SK-N-SH treated with all-trans-retinoic acid at 6 μM for 48 hours (cell line): ENCODE measurements at regions not wholly inside any gene's neighbourhood (a gene's known extent, or its start where the extent isn't known, plus 50 kb on each side); places are given as distances from the start of the nearest gene placed in this dataset.

ENCODE experiments used
- ATAC-seq: fragments of 200-7000 bp; cut with Tn5 transposase; 3 replicates; pipeline ENCODE4 v1.9.1; 2020; ENCODE audit warnings: mild to moderate bottlenecking, moderate library complexity
- ARNTL ChIP-seq: fragments of 450-650 bp; formaldehyde crosslinking; IDR thresholded peaks from 2 replicates; pipeline ENCODE4 v1.5.0; 2020; ENCODE audit warnings: low read depth, mild to moderate bottlenecking, moderate library complexity, borderline replicate concordance
- BACH2 ChIP-seq: fragments of 250-450 bp; sonication (Bioruptor Pico); IDR thresholded peaks from 2 replicates; pipeline ENCODE4 v1.9.0; 2021; ENCODE audit warnings: mild to moderate bottlenecking, borderline replicate concordance
- CSDC2 ChIP-seq: fragments of 250-450 bp; sonication (Bioruptor Pico); IDR thresholded peaks from 2 replicates; pipeline ENCODE4 v1.5.0; 2020; ENCODE audit warnings: mild to moderate bottlenecking, moderate library complexity
- CSRNP3 ChIP-seq: fragments of 250-450 bp; sonication (Bioruptor Pico); IDR thresholded peaks from 2 replicates; pipeline ENCODE4 v1.5.1; 2021; ENCODE audit warnings: mild to moderate bottlenecking, moderate library complexity
- ESRRG ChIP-seq: fragments of 250-450 bp; sonication (Bioruptor Pico); IDR thresholded peaks from 2 replicates; pipeline ENCODE4 v1.6.1; 2021; ENCODE audit warnings: mild to moderate bottlenecking
- GLIS3 ChIP-seq: fragments of 250-450 bp; sonication (Bioruptor Pico); IDR thresholded peaks from 2 replicates; pipeline ENCODE4 v1.5.0; 2020; ENCODE audit warnings: mild to moderate bottlenecking, moderate library complexity
- ISL1 ChIP-seq: fragments of 250-450 bp; sonication (Bioruptor Pico); IDR thresholded peaks from 2 replicates; pipeline ENCODE4 v2.1.2; 2022; ENCODE audit warnings: mild to moderate bottlenecking, moderate library complexity
- OSR1 ChIP-seq: fragments of 250-450 bp; sonication (Bioruptor Pico); IDR thresholded peaks from 2 replicates; pipeline ENCODE4 v1.8.0; 2022; ENCODE audit warnings: moderate library complexity, mild to moderate bottlenecking, inconsistent platforms
- POU6F1 ChIP-seq: fragments of 250-450 bp; sonication (Bioruptor Pico); IDR thresholded peaks from 2 replicates; pipeline ENCODE4 v1.8.0; 2021; ENCODE audit warnings: low read depth, mild to moderate bottlenecking, moderate library complexity, borderline replicate concordance
- PPARA ChIP-seq: fragments of 250-450 bp; sonication (Bioruptor Pico); IDR thresholded peaks from 2 replicates; pipeline ENCODE4 v1.5.0; 2020; ENCODE audit warnings: mild to moderate bottlenecking, borderline replicate concordance
- RARB ChIP-seq: fragments of 250-450 bp; sonication (Bioruptor Pico); IDR thresholded peaks from 2 replicates; pipeline ENCODE4 v1.8.0; 2021; ENCODE audit warnings: mild to moderate bottlenecking, moderate library complexity
- SNAI2 ChIP-seq: fragments of 250-450 bp; sonication (Bioruptor Pico); IDR thresholded peaks from 2 replicates; pipeline ENCODE4 v1.5.0; 2020; ENCODE audit warnings: mild to moderate bottlenecking, moderate library complexity
- TCF4 ChIP-seq: fragments of 250-450 bp; sonication (Bioruptor Pico); IDR thresholded peaks from 2 replicates; pipeline ENCODE4 v1.8.0; 2021; ENCODE audit warnings: mild to moderate bottlenecking, moderate library complexity, borderline replicate concordance
- TOX ChIP-seq: fragments of 250-450 bp; sonication (Bioruptor Pico); IDR thresholded peaks from 2 replicates; pipeline ENCODE4 v1.8.0; 2021; ENCODE audit warnings: mild to moderate bottlenecking, moderate library complexity, borderline replicate concordance
- TSHZ2 ChIP-seq: fragments of 250-450 bp; sonication (Bioruptor Pico); IDR thresholded peaks from 2 replicates; pipeline ENCODE4 v1.5.0; 2020; ENCODE audit warnings: mild to moderate bottlenecking, moderate library complexity
- ZC3H10 ChIP-seq: fragments of 250-450 bp; sonication (Bioruptor Pico); IDR thresholded peaks from 2 replicates; pipeline ENCODE4 v1.5.1; 2021; ENCODE audit warnings: mild to moderate bottlenecking, moderate library complexity
- ZFP3 ChIP-seq: fragments of 250-450 bp; sonication (Bioruptor Pico); IDR thresholded peaks from 2 replicates; pipeline ENCODE4 v1.5.0; 2020; ENCODE audit warnings: mild to moderate bottlenecking, moderate library complexity
- ZFP30 ChIP-seq: fragments of 450-650 bp; formaldehyde crosslinking; IDR thresholded peaks from 2 replicates; pipeline ENCODE4 v1.5.0; 2022; ENCODE audit warnings: mild to moderate bottlenecking, moderate library complexity
- ZNF565 ChIP-seq: fragments of 450-650 bp; formaldehyde crosslinking; conservative IDR thresholded peaks from 2 replicates; pipeline ENCODE4 v1.5.0; 2020; ENCODE audit warnings: low read depth, mild to moderate bottlenecking, moderate library complexity
- ZNF70 ChIP-seq: fragments of 450-650 bp; formaldehyde crosslinking; IDR thresholded peaks from 2 replicates; pipeline ENCODE4 v1.5.0; 2020; ENCODE audit warnings: mild to moderate bottlenecking, moderate library complexity
- ZNF8 ChIP-seq: fragments of 450-650 bp; formaldehyde crosslinking; IDR thresholded peaks from 2 replicates; pipeline ENCODE4 v1.5.0; 2020; ENCODE audit warnings: mild to moderate bottlenecking, moderate library complexity
- TF ChIP-seq, protein P1 (sequence below): fragments of 250-450 bp; sonication (Bioruptor Pico); IDR thresholded peaks from 2 replicates; pipeline ENCODE4 v1.8.0; 2020; ENCODE audit warnings: mild to moderate bottlenecking, moderate library complexity, borderline replicate concordance

GRCh38 chr15:31537770-31538592 lies 211.3 kb downstream of the KLF13 start:
- TF ChIP-seq ARNTL (CRISPR knock-in tag): no peak
- TF ChIP-seq ISL1 (CRISPR knock-in tag): no peak
- TF ChIP-seq ZFP30: no peak
- no peak for TF ChIP-seq ZC3H10 (CRISPR knock-in tag)
- TF ChIP-seq ESRRG (CRISPR knock-in tag): no peak
- no peak for TF ChIP-seq SNAI2
- no peak for TF ChIP-seq CSRNP3 (CRISPR knock-in tag)
- TF ChIP-seq GLIS3 (CRISPR knock-in tag): no peak
- TF ChIP-seq ZFP3 (CRISPR knock-in tag): no peak
- TF ChIP-seq TOX (CRISPR knock-in tag): no peak
- TF ChIP-seq TSHZ2 (CRISPR knock-in tag): no peak
- no peak for TF ChIP-seq RARB
- TF ChIP-seq ZNF70: no peak
- TF ChIP-seq ZNF565 (CRISPR knock-in tag): no peak
- no peak for TF ChIP-seq OSR1 (CRISPR knock-in tag)
- no peak for TF ChIP-seq POU6F1 (CRISPR knock-in tag)
- no peak for ATAC-seq

DNA sequence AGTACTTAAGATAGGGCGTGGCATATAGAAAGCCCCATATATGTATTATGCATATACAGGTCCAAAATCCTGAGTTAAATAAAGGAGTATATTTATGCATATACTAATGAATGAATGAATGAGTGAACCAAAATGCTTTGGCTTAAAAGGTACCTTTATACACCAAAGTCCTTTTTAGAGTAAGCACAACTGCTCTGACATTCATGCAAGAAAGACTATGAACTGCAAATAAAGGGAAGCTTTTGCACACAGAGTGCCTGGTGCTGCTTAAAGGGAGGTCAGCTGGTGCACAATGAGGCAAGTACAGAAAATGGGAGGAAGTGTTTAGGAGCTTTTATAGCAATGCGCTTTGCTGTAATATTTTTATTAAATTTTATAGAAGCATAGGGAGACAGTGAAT lies 214.0 kb downstream of the KLF13 start:
- no peak for TF ChIP-seq SNAI2
- no peak for TF ChIP-seq ESRRG (CRISPR knock-in tag)
- TF ChIP-seq ZNF565 (CRISPR knock-in tag): no peak
- no peak for TF ChIP-seq RARB
- TF ChIP-seq ZNF70: no peak
- no peak for TF ChIP-seq CSDC2 (CRISPR knock-in tag)
- TF ChIP-seq ZC3H10 (CRISPR knock-in tag): no peak
- TF ChIP-seq TCF4: no peak
- TF ChIP-seq BACH2: no peak
- no peak for TF ChIP-seq PPARA (CRISPR knock-in tag)
- TF ChIP-seq, protein P1, sequence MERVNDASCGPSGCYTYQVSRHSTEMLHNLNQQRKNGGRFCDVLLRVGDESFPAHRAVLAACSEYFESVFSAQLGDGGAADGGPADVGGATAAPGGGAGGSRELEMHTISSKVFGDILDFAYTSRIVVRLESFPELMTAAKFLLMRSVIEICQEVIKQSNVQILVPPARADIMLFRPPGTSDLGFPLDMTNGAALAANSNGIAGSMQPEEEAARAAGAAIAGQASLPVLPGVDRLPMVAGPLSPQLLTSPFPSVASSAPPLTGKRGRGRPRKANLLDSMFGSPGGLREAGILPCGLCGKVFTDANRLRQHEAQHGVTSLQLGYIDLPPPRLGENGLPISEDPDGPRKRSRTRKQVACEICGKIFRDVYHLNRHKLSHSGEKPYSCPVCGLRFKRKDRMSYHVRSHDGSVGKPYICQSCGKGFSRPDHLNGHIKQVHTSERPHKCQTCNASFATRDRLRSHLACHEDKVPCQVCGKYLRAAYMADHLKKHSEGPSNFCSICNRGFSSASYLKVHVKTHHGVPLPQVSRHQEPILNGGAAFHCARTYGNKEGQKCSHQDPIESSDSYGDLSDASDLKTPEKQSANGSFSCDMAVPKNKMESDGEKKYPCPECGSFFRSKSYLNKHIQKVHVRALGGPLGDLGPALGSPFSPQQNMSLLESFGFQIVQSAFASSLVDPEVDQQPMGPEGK (CRISPR knock-in tag): no peak
- ATAC-seq: no peak

- ATAC-seq: no peak
- no peak for TF ChIP-seq ZNF70
- no peak for TF ChIP-seq TCF4
- no peak for TF ChIP-seq TOX (CRISPR knock-in tag)
- TF ChIP-seq BACH2: no peak
- no peak for TF ChIP-seq ZNF8 (CRISPR knock-in tag)
- no peak for TF ChIP-seq ESRRG (CRISPR knock-in tag)
- no peak for TF ChIP-seq OSR1 (CRISPR knock-in tag)
These were observed 217.7 kb downstream of the KLF13 start for GRCh38 chr15:31544361-31544760.
